ENCODE measurements at regions not wholly inside any gene's neighbourhood (a gene's known extent, or its start where the extent isn't known, plus 50 kb on each side); places are given as distances from the start of the nearest gene placed in this dataset.
"Not testable (repeated sequence)": the region's sequence is repeated elsewhere in the genome, so short reads cannot be mapped to it uniquely, and the experiment has no call there.

DNA sequence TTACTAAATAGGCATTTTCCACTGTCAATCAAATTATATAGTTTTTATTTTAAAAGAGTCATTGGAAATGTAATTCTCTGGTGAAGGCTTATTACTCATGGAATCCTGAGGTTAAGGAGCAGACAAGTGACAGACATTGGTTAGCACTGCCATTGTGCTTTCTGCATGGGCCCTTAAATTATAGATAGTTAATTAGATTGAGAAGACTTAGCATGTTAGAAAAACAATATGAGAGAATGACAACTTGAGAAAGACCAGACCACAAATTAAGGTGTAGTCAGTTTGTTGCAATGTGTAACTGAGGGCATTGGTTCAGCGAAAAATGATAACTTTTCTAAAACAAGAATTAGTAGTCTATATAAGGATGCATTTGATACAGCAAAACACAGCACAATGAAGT, 195.5 kb downstream of the SLITRK6 start:
- DNase-seq (ENCODE audit: low read depth in 2 of 2), result no peak

DNA sequence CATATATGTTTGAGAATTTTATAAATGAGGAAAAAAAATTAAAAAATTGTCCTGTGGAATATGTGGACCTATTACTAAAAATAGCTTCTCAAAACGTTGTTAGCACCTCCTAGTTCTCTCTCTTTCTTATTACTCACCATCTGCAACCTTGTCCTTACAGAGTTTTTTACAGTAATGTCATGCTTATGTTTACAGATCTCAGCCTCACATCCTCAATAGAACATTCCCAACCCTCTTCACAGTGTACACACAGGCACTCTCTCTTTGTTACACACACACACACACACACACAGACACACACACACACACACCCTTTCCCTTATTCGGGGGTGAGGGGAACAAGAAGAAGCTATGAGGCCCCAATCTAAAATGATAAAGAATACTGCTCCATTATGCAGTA, 197.7 kb downstream of the SLITRK6 start:
- DNase-seq (ENCODE audit: low read depth in 2 of 2), result no peak

GRCh38 chr13:85597790-85598500, 201.3 kb downstream of the SLITRK6 start:
- DNase-seq (ENCODE audit: low read depth in 2 of 2), result no peak

- no peak for DNase-seq (ENCODE audit: low read depth in 2 of 2)
Observed at GRCh38 chr13:85592211-85592610, 207.0 kb downstream of the SLITRK6 start.

DNA sequence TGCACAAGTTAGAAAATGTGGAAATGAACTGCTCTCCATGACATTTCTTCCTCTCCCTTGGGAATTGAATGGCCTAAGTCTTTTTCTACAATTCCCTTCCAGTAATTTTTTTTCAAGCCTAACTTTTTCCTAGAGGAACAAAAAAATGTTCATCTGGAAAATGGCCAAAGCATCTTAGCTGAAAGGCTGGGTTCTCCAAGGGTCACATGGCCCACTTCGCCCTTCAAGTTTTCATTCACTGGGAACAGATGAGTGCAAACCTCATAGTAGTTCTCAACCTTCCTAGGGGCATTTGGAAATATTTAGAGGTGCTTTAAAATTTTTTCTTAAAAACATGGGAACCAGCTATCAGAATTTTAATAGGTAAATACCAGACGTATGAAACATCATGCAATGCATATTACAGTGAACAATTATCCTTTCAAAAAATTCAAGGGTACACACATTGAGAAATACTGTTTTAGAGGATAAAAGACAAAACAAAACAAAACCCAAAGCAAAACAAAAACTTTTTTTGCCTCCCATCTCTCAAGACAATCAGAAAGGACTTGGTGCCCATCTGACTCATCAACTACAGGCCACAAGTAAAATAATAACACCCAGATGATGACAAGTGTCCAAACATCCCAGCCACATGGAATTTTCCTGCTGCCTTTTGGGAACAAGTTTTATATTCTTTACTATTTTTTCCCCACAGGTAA, 208.8 kb downstream of the SLITRK6 start:
- DNase-seq (ENCODE audit: low read depth in 2 of 2), result no peak

- no peak for DNase-seq (ENCODE audit: low read depth in 2 of 2)
Observed at GRCh38 chr13:85589021-85589420, 210.2 kb downstream of the SLITRK6 start.

- no peak for DNase-seq (ENCODE audit: low read depth in 2 of 2)
Observed at GRCh38 chr13:85588359-85588758, 210.9 kb downstream of the SLITRK6 start.

DNA sequence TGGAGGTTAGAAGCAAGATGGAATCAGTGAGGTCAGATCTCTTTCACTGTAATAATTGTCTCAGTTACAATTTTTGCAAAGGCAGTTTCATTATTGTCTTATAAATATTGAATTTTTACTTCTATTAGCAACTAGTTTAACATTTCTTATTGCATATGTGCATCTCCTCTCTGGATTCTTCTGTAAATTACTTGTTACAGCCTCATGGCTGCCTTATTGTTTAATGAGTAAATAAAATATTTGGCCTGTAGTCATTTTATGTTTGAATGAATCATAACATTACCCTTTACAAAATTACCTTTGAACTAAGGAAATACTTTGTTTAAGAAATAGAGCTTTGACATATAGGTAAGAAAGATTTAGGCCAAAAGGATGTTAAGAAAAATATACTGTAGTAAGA, 212.4 kb downstream of the SLITRK6 start:
- DNase-seq (ENCODE audit: low read depth in 2 of 2), result no peak

DNA sequence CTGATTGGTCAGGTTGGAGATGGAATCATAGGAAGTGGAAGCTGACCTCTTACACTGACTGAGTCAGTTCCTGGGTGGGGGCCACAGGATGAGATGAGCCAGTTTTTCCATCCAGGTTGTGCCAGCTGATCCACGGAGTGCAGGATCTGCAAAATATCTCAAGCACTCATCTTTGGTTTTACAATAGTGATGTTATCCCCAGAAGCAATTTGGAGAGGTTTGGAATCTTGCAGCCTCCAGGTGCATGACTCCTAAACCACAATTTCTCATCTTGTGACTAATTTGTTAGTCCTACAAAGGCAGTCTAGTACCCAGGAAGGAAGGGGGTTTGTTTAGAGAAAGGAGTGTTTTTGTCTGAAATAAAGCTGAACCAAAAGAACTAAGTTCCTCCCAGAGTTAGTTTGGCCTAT, 212.8 kb downstream of the SLITRK6 start:
- DNase-seq (ENCODE audit: low read depth in 2 of 2), result no peak

GRCh38 chr13:85582890-85583289, 216.3 kb downstream of the SLITRK6 start:
- DNase-seq (ENCODE audit: low read depth in 2 of 2), result no peak

DNA sequence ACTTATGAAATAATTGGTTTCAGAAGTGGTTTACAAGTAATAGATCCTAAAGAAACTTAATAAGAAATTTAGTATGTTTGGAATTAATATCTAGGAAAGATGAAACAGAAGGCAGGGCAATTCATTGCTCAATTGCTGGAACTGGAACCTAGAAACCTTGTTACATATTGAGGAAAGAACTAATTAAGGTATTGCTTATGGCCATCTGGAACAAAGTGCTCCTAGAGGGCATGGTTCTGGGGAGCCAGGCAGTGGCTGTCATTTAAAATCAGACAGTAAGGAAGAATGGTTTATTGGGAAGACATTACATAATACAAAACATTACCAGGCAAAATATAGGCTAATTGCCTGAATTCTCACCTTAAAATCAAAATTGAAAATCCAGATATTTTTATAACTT, 224.1 kb downstream of the SLITRK6 start:
- DNase-seq (ENCODE audit: low read depth in 2 of 2), result no peak

- DNase-seq (ENCODE audit: low read depth in 2 of 2), result no peak
Observed at GRCh38 chr13:85567909-85568308, 231.3 kb downstream of the SLITRK6 start.

DNA sequence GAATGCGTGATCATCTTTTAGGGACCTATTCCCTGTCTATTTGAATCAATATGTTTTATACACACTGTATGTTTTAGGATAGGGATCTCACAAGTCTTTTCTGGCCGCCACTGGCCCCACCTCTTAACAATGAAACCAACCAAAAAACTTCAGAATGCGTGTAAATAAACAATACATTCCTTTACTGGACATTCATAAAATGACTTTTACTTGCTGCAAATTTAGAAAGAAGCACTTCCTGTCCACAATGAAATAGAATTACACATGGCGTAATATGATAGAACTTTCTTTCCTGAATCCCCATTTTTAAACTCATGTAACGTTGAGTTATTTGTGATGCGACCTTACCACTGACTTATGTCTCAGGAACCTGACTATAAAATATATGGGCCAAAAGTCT, 233.6 kb downstream of the SLITRK6 start:
- no peak for DNase-seq (ENCODE audit: low read depth in 2 of 2)

- DNase-seq (ENCODE audit: low read depth in 2 of 2), result no peak
Observed at GRCh38 chr13:85564598-85564997, 234.6 kb downstream of the SLITRK6 start.

DNA sequence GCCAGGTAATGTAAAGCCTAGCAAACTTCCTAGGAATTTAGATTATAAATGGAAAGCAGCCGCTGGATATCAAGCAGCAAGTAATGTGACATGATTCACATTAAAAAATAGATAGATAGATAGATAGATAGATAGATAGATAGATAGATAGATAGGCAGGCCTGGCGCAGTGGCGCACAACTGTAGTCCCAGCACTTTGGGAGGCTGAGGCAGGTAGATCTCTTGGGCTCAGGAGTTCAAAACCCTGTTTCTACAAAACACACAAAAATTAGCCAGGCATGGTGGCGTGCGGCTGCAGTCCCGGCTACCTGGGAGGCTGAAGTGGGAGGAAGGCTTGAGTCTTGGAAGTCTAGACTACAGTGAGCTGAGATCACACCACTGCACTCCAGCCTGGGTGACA, 236.9 kb downstream of the SLITRK6 start:
- DNase-seq (ENCODE audit: low read depth in 2 of 2), result no peak

DNA sequence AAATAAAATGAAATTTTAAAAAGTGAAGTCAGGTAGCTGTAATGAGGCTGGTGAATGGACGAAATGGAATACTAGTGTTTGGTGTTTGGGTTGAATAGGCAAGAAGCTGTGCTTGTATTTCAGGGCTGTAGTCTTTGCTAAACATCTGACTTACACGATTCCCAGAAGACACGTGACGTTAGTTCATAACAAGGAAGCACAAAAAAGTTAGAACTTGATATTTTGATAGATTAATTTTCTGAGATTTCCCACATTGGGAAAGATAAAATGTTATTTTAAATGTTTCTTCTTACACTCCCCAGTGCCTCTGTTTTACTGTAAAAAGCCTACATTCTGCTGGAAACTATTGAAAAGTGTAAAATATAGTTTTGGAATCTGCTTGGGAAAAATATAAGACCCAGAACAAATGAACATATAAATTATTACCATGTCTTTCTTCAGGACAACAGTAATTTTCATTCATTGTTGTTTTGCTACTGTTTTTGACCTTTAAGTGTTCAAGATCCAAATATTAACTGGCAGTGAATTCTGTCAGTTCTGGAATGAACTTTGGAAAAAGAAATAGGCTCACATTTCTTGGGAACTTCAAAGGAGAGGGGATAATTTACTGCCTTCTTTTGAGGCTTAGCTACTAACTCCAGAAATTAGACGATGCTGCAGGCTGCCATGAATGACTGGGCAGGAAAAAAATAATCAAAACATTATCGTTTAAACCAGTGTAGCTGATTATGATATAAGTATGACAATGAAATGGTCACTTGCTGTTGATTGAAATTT, 241.3 kb downstream of the SLITRK6 start:
- no peak for DNase-seq (ENCODE audit: low read depth in 2 of 2)

DNA sequence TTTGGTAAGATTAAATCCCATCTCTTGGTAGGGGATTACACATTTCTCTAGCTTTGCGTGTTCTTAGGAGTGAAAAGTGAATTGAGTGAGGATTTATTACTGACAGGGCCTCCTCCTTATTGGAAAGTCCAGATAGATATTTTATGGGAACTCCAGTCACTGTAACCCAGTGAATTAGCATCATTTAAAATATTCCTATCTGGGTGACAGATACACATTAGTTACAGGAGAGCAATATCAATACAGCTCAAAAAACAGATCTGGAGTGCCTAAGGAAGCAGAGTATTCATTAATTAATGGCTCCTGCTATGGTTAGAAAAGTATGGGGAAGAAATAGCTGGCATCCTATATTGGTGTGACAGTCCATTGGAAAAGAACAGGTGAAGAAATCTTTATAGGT, 248.2 kb downstream of the SLITRK6 start:
- no peak for DNase-seq (ENCODE audit: low read depth in 2 of 2)

- DNase-seq (ENCODE audit: low read depth in 2 of 2), result no peak
Observed at GRCh38 chr13:85549819-85550218, 249.4 kb downstream of the SLITRK6 start.

GRCh38 chr13:85548845-85549244, 250.4 kb downstream of the SLITRK6 start:
- not testable (repeated sequence) for DNase-seq (ENCODE audit: low read depth in 2 of 2)

DNA sequence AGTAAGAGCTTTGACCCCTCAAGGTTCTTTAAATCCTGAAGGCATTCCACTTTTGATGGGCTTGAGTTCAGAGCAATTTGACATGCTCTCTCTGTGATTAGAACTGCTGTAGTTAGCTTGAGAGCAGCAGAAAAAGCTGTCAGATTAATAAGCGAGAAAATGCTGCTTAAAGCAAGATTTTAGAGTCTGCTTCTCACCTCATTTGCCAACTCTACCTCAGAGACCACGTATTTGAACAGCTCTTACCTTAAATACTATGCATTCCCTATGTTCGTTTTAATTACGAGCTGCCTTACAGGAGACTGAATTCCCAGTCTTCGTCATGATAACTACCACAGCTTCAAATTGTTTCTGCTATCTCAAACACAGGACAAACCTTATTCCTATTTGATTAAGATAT, 253.4 kb downstream of the SLITRK6 start:
- DNase-seq (ENCODE audit: low read depth in 2 of 2), result no peak

DNA sequence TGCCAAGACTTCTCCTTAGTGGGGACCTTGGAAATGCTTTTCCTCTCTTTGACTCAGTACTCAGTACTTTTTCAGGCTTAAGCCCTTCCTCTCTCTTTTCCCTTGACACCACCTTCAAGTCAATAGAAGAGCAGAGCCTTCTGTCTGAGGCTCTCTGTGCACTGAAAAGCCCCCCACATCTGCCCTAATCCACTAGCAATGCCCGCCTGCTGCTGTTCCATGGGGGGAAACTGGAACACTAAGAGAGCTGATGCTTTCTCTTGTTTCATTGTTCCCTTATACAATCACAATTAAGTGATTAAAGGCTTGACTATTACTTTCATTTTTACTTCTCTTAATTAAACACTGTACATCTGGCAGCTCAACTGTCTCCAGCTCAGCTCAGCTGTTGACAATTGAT, 254.5 kb downstream of the SLITRK6 start:
- DNase-seq (ENCODE audit: low read depth in 2 of 2), result no peak

- no peak for DNase-seq (ENCODE audit: low read depth in 2 of 2)
Observed at GRCh38 chr13:85543144-85543543, 256.1 kb downstream of the SLITRK6 start.

DNA sequence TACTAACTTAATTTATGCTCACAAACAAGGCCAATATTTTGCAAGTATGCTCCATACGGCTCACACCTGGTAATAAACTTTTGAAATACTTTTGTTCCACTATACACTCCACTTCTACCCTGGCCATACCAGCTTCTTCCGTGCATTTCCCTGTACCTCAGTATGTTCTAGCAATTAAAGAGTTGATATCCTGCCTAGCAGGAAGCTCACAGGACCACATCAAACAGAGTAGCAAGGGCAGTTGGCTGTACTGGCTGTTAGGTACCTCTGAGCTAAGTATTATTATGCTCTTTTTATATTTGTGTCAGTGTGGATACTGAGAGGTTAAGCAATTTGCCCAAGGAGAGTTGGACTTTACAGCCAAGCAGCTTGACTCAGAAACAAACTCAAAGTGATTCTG, 257.7 kb downstream of the SLITRK6 start:
- no peak for DNase-seq (ENCODE audit: low read depth in 2 of 2)

All from stimulated activated CD4-positive, alpha-beta T cell treated with anti-CD3 and anti-CD28 coated beads, Interleukin-15, amount 100 ng/mL, for 48 hours (primary cell).